Chondrocyte (in vitro differentiated cells): ENCODE measurements at regions not wholly inside any gene's neighbourhood (a gene's known extent, or its start where the extent isn't known, plus 50 kb on each side); places are given as distances from the start of the nearest gene placed in this dataset.

Experiments
- DNase-seq: peaks from one replicate; pipeline ENCODE4 v3.0.0; 2021; ENCODE audit warnings: mixed read lengths, low spot score
- H3K27ac Mint-ChIP-seq: one replicate; pipeline ENCODE4 v1.8.0; 2021; ENCODE audit warnings: mild to moderate bottlenecking, moderate library complexity, mixed read lengths; ENCODE audit not compliant: unreplicated experiment
- H3K27me3 Mint-ChIP-seq: 2 replicates; pipeline ENCODE4 v1.8.0; 2021; ENCODE audit warnings: low read depth, mixed read lengths
- H3K36me3 Mint-ChIP-seq: 2 replicates; pipeline ENCODE4 v1.8.0; 2021; ENCODE audit warnings: low read depth, mixed read lengths
- H3K4me1 Mint-ChIP-seq: 2 replicates; pipeline ENCODE4 v1.8.0; 2021; ENCODE audit warnings: low read depth, mild to moderate bottlenecking, mixed read lengths
- H3K4me3 Mint-ChIP-seq: one replicate; pipeline ENCODE4 v1.8.0; 2021; ENCODE audit warnings: mild to moderate bottlenecking, moderate library complexity, mixed read lengths; ENCODE audit not compliant: unreplicated experiment
- H3K9me3 Mint-ChIP-seq: 2 replicates; pipeline ENCODE4 v1.8.0; 2021; ENCODE audit warnings: low read depth, mixed read lengths
- CTCF ChIP-seq: fragments of 200-600 bp; sonication (generic); IDR thresholded peaks from 2 replicates; pipeline ENCODE4 v1.5.0; 2021; ENCODE audit warnings: antibody characterized with exemption, mild to moderate bottlenecking, moderate library complexity

GRCh38 chr1:31503570-31503969 is 72.7 kb upstream of the TINAGL1 start:
- peaks cover 23% of the 10 kb centered on the region for H3K27me3 Mint-ChIP-seq
- peaks cover 7% of the 10 kb centered on the region for H3K4me1 Mint-ChIP-seq
- no peak overlapping the region for H3K27ac Mint-ChIP-seq
- H3K4me3 Mint-ChIP-seq = no peak overlapping the region
- H3K9me3 Mint-ChIP-seq = no peaks in the 10 kb centered on the region
- DNase-seq = no peak
- H3K36me3 Mint-ChIP-seq = no peaks in the 10 kb centered on the region
- no peak for TF ChIP-seq CTCF

GRCh38 chr1:31504001-31504400 is 72.3 kb upstream of the TINAGL1 start:
- peaks cover 7% of the 10 kb centered on the region for H3K4me1 Mint-ChIP-seq
- no peak overlapping the region for H3K27ac Mint-ChIP-seq

GRCh38 chr1:31505911-31506497 is 70.3 kb upstream of the TINAGL1 start:
- no peaks in the 10 kb centered on the region for H3K9me3 Mint-ChIP-seq
- TF ChIP-seq CTCF = no peak
- no peak for DNase-seq
- no peaks in the 10 kb centered on the region for H3K36me3 Mint-ChIP-seq
- peaks cover 7% of the 10 kb centered on the region for H3K4me1 Mint-ChIP-seq
- no peak overlapping the region for H3K4me3 Mint-ChIP-seq
- H3K27me3 Mint-ChIP-seq = peaks cover 30% of the 10 kb centered on the region
- H3K27ac Mint-ChIP-seq = no peak overlapping the region

More at GRCh38 chr1:31504001-31504400, 72.3 kb upstream of the TINAGL1 start:
- TF ChIP-seq CTCF = no peak
- DNase-seq = no peak
- Mint-ChIP-seq H3K27me3 (peaks cover 23% of the 10 kb centered on the region), H3K9me3 (no peaks in the 10 kb centered on the region), H3K36me3 (no peaks in the 10 kb centered on the region), H3K4me3 (no peak overlapping the region)

GRCh38 chr1:31507221-31507620 is 69.1 kb upstream of the TINAGL1 start:
- DNase-seq = no peak
- H3K9me3 Mint-ChIP-seq = no peaks in the 10 kb centered on the region
- no peaks in the 10 kb centered on the region for H3K36me3 Mint-ChIP-seq
- H3K27ac Mint-ChIP-seq = no peak overlapping the region
- no peak overlapping the region for H3K4me3 Mint-ChIP-seq
- TF ChIP-seq CTCF = no peak
- H3K4me1 Mint-ChIP-seq = peaks cover 7% of the 10 kb centered on the region
- H3K27me3 Mint-ChIP-seq = peaks cover 28% of the 10 kb centered on the region

GRCh38 chr1:31507676-31508530 is 68.4 kb upstream of the TINAGL1 start:
- Mint-ChIP-seq H3K4me3 (no peak overlapping the region), H3K36me3 (no peaks in the 10 kb centered on the region), H3K27ac (no peak overlapping the region), H3K4me1 (peaks cover 7% of the 10 kb centered on the region), H3K9me3 (no peaks in the 10 kb centered on the region), H3K27me3 (peaks cover 25% of the 10 kb centered on the region)
- TF ChIP-seq CTCF = no peak
- DNase-seq = no peak
